OCI-LY7 (cell line): ENCODE measurements at regions not wholly inside any gene's neighbourhood (a gene's known extent, or its start where the extent isn't known, plus 50 kb on each side); places are given as distances from the start of the nearest gene placed in this dataset.

ENCODE experiments used
- CTCF ChIP-seq: fragments of 200-600 bp; sonication (generic); conservative IDR thresholded peaks from 2 replicates; pipeline ENCODE4 v1.5.1; 2014; ENCODE audit warnings: mild to moderate bottlenecking, antibody characterized with exemption, low read length, moderate library complexity, mixed read lengths
- EZH2phosphoT487 ChIP-seq: fragments of 200-600 bp; sonication (generic); IDR thresholded peaks from 2 replicates; pipeline ENCODE4 v1.6.1; 2018; ENCODE audit warnings: low read depth, borderline replicate concordance, mild to moderate bottlenecking, mixed run types, antibody characterized with exemption, low read length, moderate library complexity, mixed read lengths

GRCh38 chr6:76843054-76843822 is 620.1 kb downstream of the HTR1B start:
- TF ChIP-seq CTCF (no peak), EZH2phosphoT487 (no peak)
